Keratinocyte (primary cell): ENCODE measurements at regions not wholly inside any gene's neighbourhood (a gene's known extent, or its start where the extent isn't known, plus 50 kb on each side); places are given as distances from the start of the nearest gene placed in this dataset.

Source experiments
- DNase-seq: peaks from one replicate; pipeline ENCODE4 v3.0.0-alpha.2; 2011; ENCODE audit warnings: low read depth, missing footprints, low spot score
- FAIRE-seq: peaks from 2 replicates; lab custom pipeline; 2011; peaks lifted over from hg19 to GRCh38; lab: Jason Lieb, UNC
- H2AFZ ChIP-seq: 2 replicates; pipeline ENCODE4 v1.6.0; 2012; ENCODE audit warnings: low read length, control low read depth, inconsistent platforms; ENCODE audit not compliant: control insufficient read depth
- H3K27ac ChIP-seq: 2 replicates; pipeline ENCODE4 v1.5.1; 2011; ENCODE audit warnings: low read length; ENCODE audit not compliant: control insufficient read depth, insufficient read depth
- H3K27me3 ChIP-seq: 3 replicates; pipeline ENCODE4 v1.6.0; 2011; ENCODE audit warnings: low read length; ENCODE audit not compliant: control insufficient read depth, insufficient read depth; ENCODE audit errors: extremely low read depth
- H3K36me3 ChIP-seq, 2 experiments: 2 replicates in 1 of 2; 3 replicates in 1 of 2; pipeline ENCODE4 v1.5.1; 2011; ENCODE audit warnings: low read length in 2 of 2, mild to moderate bottlenecking in 1 of 2; ENCODE audit not compliant: control insufficient read depth in 2 of 2, insufficient read depth in 2 of 2; ENCODE audit errors: extremely low read depth in 1 of 2
- H3K4me1 ChIP-seq: 3 replicates; pipeline ENCODE4 v1.5.1; 2011; ENCODE audit warnings: low read length; ENCODE audit not compliant: control insufficient read depth, insufficient read depth; ENCODE audit errors: extremely low read depth
- H3K4me2 ChIP-seq: 3 replicates; pipeline ENCODE4 v1.6.0; 2011; ENCODE audit warnings: low read depth, low read length; ENCODE audit not compliant: control insufficient read depth, insufficient read depth; ENCODE audit errors: extremely low read depth
- H3K4me3 ChIP-seq, 3 experiments: fragments of 200-600 bp in 1 of 3; sonication (generic) in 1 of 3; 2 replicates in 2 of 3; 3 replicates in 1 of 3; pipeline ENCODE4 v1.5.1; 2011 to 2016; ENCODE audit warnings: low read length in 3 of 3, mild to moderate bottlenecking in 3 of 3, control low read depth in 2 of 3, inconsistent platforms in 1 of 3, low read depth in 1 of 3, mixed read lengths in 1 of 3, mixed run types in 1 of 3, moderate library complexity in 1 of 3; ENCODE audit not compliant: control insufficient read depth in 2 of 3, insufficient read depth in 2 of 3; ENCODE audit errors: extremely low read depth in 1 of 3
- H3K79me2 ChIP-seq: 2 replicates; pipeline ENCODE4 v1.6.0; 2012; ENCODE audit warnings: low read length; ENCODE audit not compliant: control insufficient read depth, insufficient read depth
- H3K9ac ChIP-seq: 3 replicates; pipeline ENCODE4 v1.6.0; 2011; ENCODE audit warnings: low read length; ENCODE audit not compliant: control insufficient read depth, insufficient read depth; ENCODE audit errors: extremely low read depth
- H3K9me1 ChIP-seq: 3 replicates; pipeline ENCODE4 v1.6.0; 2011; ENCODE audit warnings: low read length; ENCODE audit not compliant: control insufficient read depth, insufficient read depth; ENCODE audit errors: extremely low read depth
- H3K9me3 ChIP-seq: 2 replicates; pipeline ENCODE4 v1.5.1; 2012; ENCODE audit warnings: low read depth, low read length; ENCODE audit not compliant: control insufficient read depth
- H4K20me1 ChIP-seq: 3 replicates; pipeline ENCODE4 v1.6.0; 2011; ENCODE audit warnings: low read length; ENCODE audit not compliant: control insufficient read depth, insufficient read depth; ENCODE audit errors: extremely low read depth
- EZH2 ChIP-seq: IDR thresholded peaks from one replicate; pipeline ENCODE4 v1.6.1; 2012; ENCODE audit warnings: inconsistent platforms, mild to moderate bottlenecking, low read length, moderate library complexity
- dilution Hi-C: fragments of 300-500 bp; cut with MboI; formaldehyde crosslinking; loops from one replicate; pipeline ENCODE4 v1.7.0; 2020; ENCODE audit warnings: low sequenced_read_pairs; ENCODE audit not compliant: extremely low pct_ligation_motif_present
- TF ChIP-seq, protein P1 (sequence below), 3 experiments: IDR thresholded peaks in 1 of 3; conservative IDR thresholded peaks in 1 of 3; optimal IDR thresholded peaks in 1 of 3; 2 replicates in 2 of 3; 3 replicates in 1 of 3; pipeline versions ENCODE3 to v1.5.1; 2011; ENCODE audit warnings: low read length in 3 of 3, mild to moderate bottlenecking in 3 of 3, moderate library complexity in 2 of 3, control low read depth in 1 of 3, inconsistent platforms in 1 of 3; ENCODE audit not compliant: insufficient read depth in 2 of 3; ENCODE audit errors: extremely low read depth in 1 of 3

DNA sequence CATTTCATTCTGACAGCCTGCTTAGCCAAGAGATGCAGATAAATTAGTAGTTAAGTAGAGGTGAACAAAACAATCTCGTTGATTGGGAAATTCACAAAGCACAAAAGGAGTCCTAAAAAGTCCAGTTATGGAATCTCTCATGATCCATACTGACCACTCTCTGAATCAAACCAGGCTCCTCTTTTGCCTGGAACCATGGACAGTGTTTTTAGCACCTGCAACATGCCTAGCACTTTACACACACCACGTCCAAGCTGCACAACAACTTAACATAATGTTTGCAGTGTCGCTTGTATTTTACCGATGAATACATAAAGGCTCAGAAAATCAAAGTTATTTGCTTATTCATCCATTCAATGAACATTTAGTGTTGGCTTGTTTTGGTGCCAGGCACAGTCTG lies 101.8 kb upstream of the ST8SIA2 start:
- Histone ChIP-seq H3K4me1 (no peaks in the 10 kb centered on the region), H3K27ac (no peak overlapping the region), H3K9ac (no peak overlapping the region), H3K4me2 (no peak overlapping the region), H3K4me3 (no peak overlapping the region), H3K9me1 (no peaks in the 10 kb centered on the region), H3K36me3 (no peaks in the 10 kb centered on the region), H3K9me3 (no peaks in the 10 kb centered on the region), H3K79me2 (no peaks in the 10 kb centered on the region), H4K20me1 (no peaks in the 10 kb centered on the region), H2AFZ (no peak overlapping the region), H3K27me3 (no peaks in the 10 kb centered on the region)
- FAIRE-seq (no peak), DNase-seq (no peak)
- dilution Hi-C loops: no loop called here
- TF ChIP-seq, protein P1, sequence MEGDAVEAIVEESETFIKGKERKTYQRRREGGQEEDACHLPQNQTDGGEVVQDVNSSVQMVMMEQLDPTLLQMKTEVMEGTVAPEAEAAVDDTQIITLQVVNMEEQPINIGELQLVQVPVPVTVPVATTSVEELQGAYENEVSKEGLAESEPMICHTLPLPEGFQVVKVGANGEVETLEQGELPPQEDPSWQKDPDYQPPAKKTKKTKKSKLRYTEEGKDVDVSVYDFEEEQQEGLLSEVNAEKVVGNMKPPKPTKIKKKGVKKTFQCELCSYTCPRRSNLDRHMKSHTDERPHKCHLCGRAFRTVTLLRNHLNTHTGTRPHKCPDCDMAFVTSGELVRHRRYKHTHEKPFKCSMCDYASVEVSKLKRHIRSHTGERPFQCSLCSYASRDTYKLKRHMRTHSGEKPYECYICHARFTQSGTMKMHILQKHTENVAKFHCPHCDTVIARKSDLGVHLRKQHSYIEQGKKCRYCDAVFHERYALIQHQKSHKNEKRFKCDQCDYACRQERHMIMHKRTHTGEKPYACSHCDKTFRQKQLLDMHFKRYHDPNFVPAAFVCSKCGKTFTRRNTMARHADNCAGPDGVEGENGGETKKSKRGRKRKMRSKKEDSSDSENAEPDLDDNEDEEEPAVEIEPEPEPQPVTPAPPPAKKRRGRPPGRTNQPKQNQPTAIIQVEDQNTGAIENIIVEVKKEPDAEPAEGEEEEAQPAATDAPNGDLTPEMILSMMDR (optimal IDR thresholded peaks at IDR 0.05 in 1 of 3, IDR thresholded peaks at IDR 0.05 in 1 of 3, conservative IDR thresholded peaks at IDR 0.05 in 1 of 3; ENCODE audit: extremely low read depth in 1 of 3, insufficient read depth in 2 of 3, low read length in 3 of 3): no peak
- TF ChIP-seq EZH2: no peak

DNA sequence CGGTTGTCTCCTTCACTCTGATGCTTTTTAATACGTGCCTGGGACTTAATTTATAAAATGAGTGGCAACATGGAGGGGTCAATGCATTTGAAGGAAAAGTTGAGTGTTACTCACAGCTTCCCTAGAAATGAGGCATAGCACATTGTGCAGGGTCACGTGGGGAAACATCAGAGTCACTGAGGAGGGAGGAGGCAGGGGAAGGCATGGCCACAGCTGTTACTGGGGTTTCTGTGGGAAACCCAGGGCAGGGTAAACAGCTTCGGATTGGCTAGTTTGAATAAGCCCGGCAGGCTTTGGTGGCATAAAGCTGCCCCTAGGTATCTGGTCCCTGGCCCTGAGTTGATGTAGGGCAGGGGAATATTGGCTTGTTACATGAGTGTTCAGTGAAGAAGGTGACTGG lies 98.9 kb upstream of the ST8SIA2 start:
- Histone ChIP-seq H4K20me1 (no peaks in the 10 kb centered on the region), H3K79me2 (no peaks in the 10 kb centered on the region), H3K9me1 (no peaks in the 10 kb centered on the region), H3K4me2 (no peak overlapping the region), H3K27ac (no peak overlapping the region), H3K36me3 (no peaks in the 10 kb centered on the region), H3K9ac (no peak overlapping the region), H3K4me1 (no peaks in the 10 kb centered on the region), H3K4me3 (no peak overlapping the region), H2AFZ (no peak overlapping the region), H3K9me3 (no peaks in the 10 kb centered on the region), H3K27me3 (no peaks in the 10 kb centered on the region)
- DNase-seq (no peak), FAIRE-seq (no peak)
- TF ChIP-seq, protein P1 (optimal IDR thresholded peaks at IDR 0.05 in 1 of 3, IDR thresholded peaks at IDR 0.05 in 1 of 3, conservative IDR thresholded peaks at IDR 0.05 in 1 of 3; ENCODE audit: extremely low read depth in 1 of 3, insufficient read depth in 2 of 3, low read length in 3 of 3): no peak
- TF ChIP-seq EZH2: no peak
- dilution Hi-C loops: no loop called here
